ENCODE measurements at regions not wholly inside any gene's neighbourhood (a gene's known extent, or its start where the extent isn't known, plus 50 kb on each side); places are given as distances from the start of the nearest gene placed in this dataset.

- Histone ChIP-seq H4K91ac (ENCODE audit: insufficient read depth, low read depth, low read length) (no peak overlapping the region), H2BK20ac (ENCODE audit: low read depth, low read length) (no peak overlapping the region), H3K4me1 (ENCODE audit: control insufficient read depth, insufficient read depth, low read length) (no peaks in the 10 kb centered on the region), H3K36me3 (ENCODE audit: control insufficient read depth, insufficient read depth, low read length) (no peaks in the 10 kb centered on the region), H3K4me2 (ENCODE audit: low read depth, low read length) (no peak overlapping the region), H3K14ac (replicated peaks; ENCODE audit: low read depth, low read length) (no peak overlapping the region), H3K9me1 (ENCODE audit: insufficient read depth, low read length) (no peaks in the 10 kb centered on the region), H2BK15ac (ENCODE audit: low read depth, low read length) (no peak overlapping the region), H2AFZ (replicated peaks; ENCODE audit: low read length, poor library complexity) (no peak overlapping the region), H2AK9ac (replicated peaks; ENCODE audit: low read depth, low read length, poor library complexity) (no peak overlapping the region), H3K27me3 (ENCODE audit: control insufficient read depth, insufficient read depth, low read length) (no peaks in the 10 kb centered on the region), H2AK5ac (ENCODE audit: low read depth, low read length) (no peak overlapping the region), H3K4me3 (ENCODE audit: insufficient read depth, low read depth, low read length) (no peak overlapping the region), H3K23ac (ENCODE audit: low read depth, low read length) (no peak overlapping the region), H4K20me1 (ENCODE audit: insufficient read depth, low read length) (no peaks in the 10 kb centered on the region), H3K27ac (ENCODE audit: insufficient read depth, low read length) (no peak overlapping the region), H3K18ac (ENCODE audit: low read depth, low read length) (no peak overlapping the region), H4K8ac (ENCODE audit: low read depth in 2 of 2, low read length in 2 of 2) (no peak overlapping the region), H3K56ac (ENCODE audit: extremely low read depth, insufficient read depth, low read length) (no peak overlapping the region), H2BK120ac (ENCODE audit: low read depth, low read length) (no peak overlapping the region), H4K5ac (ENCODE audit: low read depth, low read length) (no peak overlapping the region), H2BK5ac (ENCODE audit: low read depth, low read length, poor library complexity, severe bottlenecking) (no peak overlapping the region), H3K9ac (ENCODE audit: low read depth, low read length) (no peak overlapping the region), H3K79me1 (ENCODE audit: low read depth in 1 of 2, low read length in 2 of 2) (no peaks in the 10 kb centered on the region), H3K9me3 (ENCODE audit: control insufficient read depth, insufficient read depth, low read length) (no peaks in the 10 kb centered on the region), H3K4ac (ENCODE audit: low read depth, low read length) (no peak overlapping the region)
- ATAC-seq (ENCODE audit: low read depth) (no peak), DNase-seq (no peak)
- in situ Hi-C loops (cut with MboI; ENCODE audit: low sequenced_read_pairs): no loop called here
- WGBS, 2 experiments (ENCODE audit: extremely low coverage in 2 of 2, insufficient read length in 1 of 2): no CpG with 5 or more reads among the region's 1 CpG
- intact Hi-C loops (cut with micrococcal nuclease): no loop called here
- ChIA-PET POLR2A (ENCODE audit: unreplicated experiment) (no interaction called here), CTCF (no interaction called here)
- dilution Hi-C loops (cut with HindIII; ENCODE audit: low sequenced_read_pairs, unreplicated experiment): no loop called here
- TF ChIP-seq MXI1 (IDR thresholded peaks at IDR 0.05; ENCODE audit: borderline replicate concordance, low read depth, low read length) (no peak), MAFK (IDR thresholded peaks at IDR 0.05; ENCODE audit: low read depth, low read length) (no peak)
- no TSS peak for BruUV-seq (replicated peaks)
These were observed 182.1 kb upstream of the TP63 start for GRCh38 chr3:189449084-189449483.
